Neural progenitor cell (in vitro differentiated cells): ENCODE measurements at regions not wholly inside any gene's neighbourhood (a gene's known extent, or its start where the extent isn't known, plus 50 kb on each side); places are given as distances from the start of the nearest gene placed in this dataset.

Experiments used
- CTCF ChIP-seq: fragments of 200-600 bp; sonication (generic); IDR thresholded peaks from 2 replicates; pipeline ENCODE4 v1.5.1; 2017; ENCODE audit warnings: antibody characterized with exemption, mild to moderate bottlenecking
- EZH2 ChIP-seq: fragments of 200-600 bp; sonication (generic); IDR thresholded peaks from 2 replicates; pipeline ENCODE4 v1.6.1; 2017; ENCODE audit warnings: antibody characterized with exemption, mild to moderate bottlenecking, moderate library complexity
- EZH2phosphoT487 ChIP-seq: fragments of 200-600 bp; sonication (generic); IDR thresholded peaks from 2 replicates; pipeline ENCODE4 v1.6.1; 2017; ENCODE audit warnings: antibody characterized with exemption

- TF ChIP-seq CTCF (no peak), EZH2 (no peak), EZH2phosphoT487 (no peak)
Observed at GRCh38 chr17:70875729-70876310, 706.5 kb downstream of the KCNJ2 start.
